ENCODE measurements at regions not wholly inside any gene's neighbourhood (a gene's known extent, or its start where the extent isn't known, plus 50 kb on each side); places are given as distances from the start of the nearest gene placed in this dataset.

- Histone ChIP-seq H3K4me2 (ENCODE audit: insufficient read depth, insufficient read length, low read length) (no peak overlapping the region), H2BK5ac (ENCODE audit: insufficient read length, low read length) (no peak overlapping the region), H2AK5ac (ENCODE audit: insufficient read length, low read length) (no peak overlapping the region), H3K23ac (ENCODE audit: insufficient read length, low read depth, low read length) (no peak overlapping the region), H2AFZ (ENCODE audit: low read length) (no peak overlapping the region), H3K27me3 (ENCODE audit: insufficient read depth, low read length) (no peaks in the 10 kb centered on the region), H3K9ac (ENCODE audit: extremely low read depth, insufficient read length, low read length) (no peak overlapping the region), H3T11ph (ENCODE audit: low read length) (no peak overlapping the region), H4K8ac (replicated peaks; ENCODE audit: insufficient read length, low read depth, low read length) (no peak overlapping the region), H3K79me1 (ENCODE audit: insufficient read depth, low read depth, low read length, poor library complexity, severe bottlenecking) (peaks cover 7% of the 10 kb centered on the region), H4K20me1 (ENCODE audit: control insufficient read depth, insufficient read depth, insufficient read length) (no peaks in the 10 kb centered on the region), H3K14ac (ENCODE audit: insufficient read depth, low read length) (no peak overlapping the region), H3K79me2 (ENCODE audit: insufficient read depth, low read length) (0 out of 2 replicates have a peak, but pooled peaks cover 2% of the 10 kb centered on the region), H2BK120ac (ENCODE audit: low read depth, low read length, poor library complexity, severe bottlenecking) (no peak overlapping the region), H3K4ac (ENCODE audit: low read depth, low read length) (no peak overlapping the region), H2BK20ac (ENCODE audit: low read depth, low read length, poor library complexity, severe bottlenecking) (no peak overlapping the region), H3K4me1 (ENCODE audit: insufficient read depth, low read length) (peaks cover 7% of the 10 kb centered on the region; the same call in 1 of the 2 replicates), H4K5ac (ENCODE audit: insufficient read length, low read depth, low read length) (no peak overlapping the region), H3K23me2 (ENCODE audit: insufficient read length, low read depth, low read length, poor library complexity, severe bottlenecking) (no peaks in the 10 kb centered on the region), H3K56ac (ENCODE audit: insufficient read length, low read depth, low read length) (no peak overlapping the region), H2BK15ac (ENCODE audit: low read depth, low read length) (no peak overlapping the region), H3K9me3 (ENCODE audit: control insufficient read depth, low read depth, low read length) (no peaks in the 10 kb centered on the region), H3K27ac (ENCODE audit: insufficient read length, low read depth, low read length) (no peak overlapping the region), H3K18ac (ENCODE audit: insufficient read length, low read depth, low read length) (no peak overlapping the region), H4K91ac (ENCODE audit: insufficient read length, low read depth, low read length) (no peak overlapping the region), H2BK12ac (ENCODE audit: insufficient read length, low read depth, low read length) (no peak overlapping the region)
- Mint-ChIP-seq H3K27me3 (ENCODE audit: low read depth) (no peaks in the 10 kb centered on the region), H3K4me1 (peaks cover 23 to 26% of the 10 kb centered on the region in 2 experiments), H3K27ac (no peak overlapping the region), H3K36me3 (ENCODE audit: insufficient read depth in 1 of 3, low read depth in 3 of 3) (peaks cover 0 to 6% (median 0%) of the 10 kb centered on the region in 3 experiments; a peak in 1 of 7 replicates), H3K9me3 (peaks cover 2 to 5% of the 10 kb centered on the region in 2 experiments; a peak in 3 of 5 replicates), H3K4me3 (no peak overlapping the region)
- no CpG with 5 or more reads among the region's 2 CpGs for WGBS (ENCODE audit: extremely low coverage, insufficient read length, low lambda C conversion rate)
- no peak for DNase-seq
- TF ChIP-seq CTCF (conservative IDR thresholded peaks at IDR 0.05), result no peak
Observed at GRCh38 chr3:17905996-17906395, 163.6 kb upstream of the TBC1D5 start.
